B cell (primary cell): ENCODE measurements at regions not wholly inside any gene's neighbourhood (a gene's known extent, or its start where the extent isn't known, plus 50 kb on each side); places are given as distances from the start of the nearest gene placed in this dataset.

Experiments
- ATAC-seq: fragments of 200-7000 bp; cut with Tn5 transposase; one replicate; pipeline ENCODE4 v1.10.0; 2021; ENCODE audit warnings: low read depth, mild to moderate bottlenecking, moderate number of reproducible peaks, moderate library complexity
- CTCF ChIA-PET: fragments of 350-600 bp; sonication (Branson Sonifier 250); formaldehyde crosslinking; loops from one replicate; lab custom pipeline; 2021; ENCODE audit warnings: antibody characterized with exemption, inconsistent platforms; lab: Charles Lee
- POLR2A ChIA-PET: fragments of 350-600 bp; sonication (Branson Sonifier 250); formaldehyde crosslinking; loops from one replicate; lab custom pipeline; 2021; ENCODE audit warnings: antibody characterized with exemption; lab: Charles Lee
- DNase-seq: peaks from one replicate; pipeline ENCODE4 v3.0.0; 2013
- H2AFZ ChIP-seq: 2 replicates; pipeline ENCODE4 v1.6.1; 2012; ENCODE audit warnings: mild to moderate bottlenecking, low read depth, low read length; ENCODE audit not compliant: insufficient read depth, poor library complexity, severe bottlenecking
- H3K27ac ChIP-seq, 2 donors: 1 replicate in 1 of 2; 2 replicates in 1 of 2; pipeline ENCODE4 v1.5.1; 2012 to 2013; ENCODE audit warnings: low read length in 2 of 2, mild to moderate bottlenecking in 2 of 2, moderate library complexity in 1 of 2
- H3K27me3 ChIP-seq, 4 experiments: fragments of 200-600 bp in 1 of 4; sonication (generic) in 1 of 4; replicated peaks in 1 of 4; 1 replicate in 2 of 4; 2 replicates in 2 of 4; pipeline versions ENCODE4 v1.6.1 to v1.7.0; 2013 to 2016; ENCODE audit warnings: low read length in 3 of 4, mild to moderate bottlenecking in 2 of 4, mixed read lengths in 1 of 4, moderate library complexity in 1 of 4; ENCODE audit not compliant: insufficient read depth in 4 of 4, control insufficient read depth in 3 of 4; ENCODE audit errors: control extremely low read depth in 1 of 4
- H3K36me3 ChIP-seq, 2 experiments: replicated peaks in 1 of 2; 1 replicate in 1 of 2; 2 replicates in 1 of 2; pipeline versions ENCODE4 v1.6.1 to v1.7.1; 2013; ENCODE audit warnings: low read length in 1 of 2; ENCODE audit not compliant: insufficient read depth in 2 of 2, control insufficient read depth in 1 of 2; ENCODE audit errors: control extremely low read depth in 1 of 2, extremely low read depth in 1 of 2
- H3K4me1 ChIP-seq, 2 donors: fragments of 200-600 bp in 1 of 2; sonication (generic) in 1 of 2; 1 replicate in 1 of 2; 2 replicates in 1 of 2; pipeline versions ENCODE4 v1.5.1 to v1.6.1; 2013 to 2017; ENCODE audit warnings: low read length in 2 of 2; ENCODE audit not compliant: control insufficient read depth in 2 of 2, insufficient read depth in 2 of 2
- H3K4me2 ChIP-seq: replicated peaks from 2 replicates; pipeline ENCODE3; 2012; ENCODE audit warnings: mild to moderate bottlenecking, low read depth, low read length; ENCODE audit not compliant: poor library complexity, severe bottlenecking
- H3K4me3 ChIP-seq, 5 experiments: fragments of 200-600 bp in 1 of 5; sonication (generic) in 1 of 5; 1 replicate in 3 of 5; 2 replicates in 2 of 5; pipeline versions ENCODE4 v1.5.1 to v1.7.0; 2011 to 2016; ENCODE audit warnings: low read length in 4 of 5, mild to moderate bottlenecking in 4 of 5, low read depth in 2 of 5, control low read depth in 1 of 5, moderate library complexity in 1 of 5; ENCODE audit not compliant: insufficient read depth in 1 of 5; ENCODE audit errors: control extremely low read depth in 1 of 5, extremely low read depth in 1 of 5
- H3K79me2 ChIP-seq: fragments of 200-600 bp; sonication (generic); one replicate; pipeline ENCODE4 v1.6.0; 2016; ENCODE audit warnings: low read length; ENCODE audit not compliant: control insufficient read depth, insufficient read depth
- H3K9ac ChIP-seq: fragments of 200-600 bp; sonication (generic); 2 replicates; pipeline ENCODE4 v1.6.1; 2017; ENCODE audit warnings: mild to moderate bottlenecking, low read length, moderate library complexity
- H3K9me3 ChIP-seq, 3 donors: one replicate each; pipeline versions ENCODE4 v1.6.1 to v1.7.1; 2013; ENCODE audit warnings: low read length in 2 of 3; ENCODE audit not compliant: control insufficient read depth in 2 of 3, insufficient read depth in 1 of 3; ENCODE audit errors: control extremely low read depth in 1 of 3
- H4K20me1 ChIP-seq: 2 replicates; pipeline ENCODE4 v1.6.0; 2012; ENCODE audit warnings: mild to moderate bottlenecking, low read length; ENCODE audit not compliant: insufficient read depth, control insufficient read depth, poor library complexity, severe bottlenecking
- H3K27ac Mint-ChIP-seq: one replicate; pipeline ENCODE4 v1.8.0; 2021; ENCODE audit warnings: mixed read lengths
- H3K27me3 Mint-ChIP-seq: one replicate; pipeline ENCODE4 v1.8.0; 2021; ENCODE audit warnings: mixed read lengths
- H3K4me1 Mint-ChIP-seq: one replicate; pipeline ENCODE4 v1.8.0; 2021; ENCODE audit warnings: mixed read lengths
- H3K4me3 Mint-ChIP-seq: one replicate; pipeline ENCODE4 v1.8.0; 2021; ENCODE audit warnings: mixed read lengths
- H3K9me3 Mint-ChIP-seq: one replicate; pipeline ENCODE4 v1.8.0; 2022; ENCODE audit warnings: mixed read lengths; ENCODE audit not compliant: insufficient read depth
- EZH2 ChIP-seq: IDR thresholded peaks from 2 replicates; pipeline ENCODE4 v1.6.1; 2012; ENCODE audit warnings: borderline replicate concordance, low read depth, mild to moderate bottlenecking, moderate library complexity, low read length; ENCODE audit not compliant: insufficient read depth, poor library complexity, severe bottlenecking
- WGBS: methylation state at CpG from one replicate; pipeline ENCODE4 v1.1.5; 2013; ENCODE audit warnings: missing lambda C conversion rate; ENCODE audit not compliant: insufficient coverage; 5-methylcytosine and 5-hydroxymethylcytosine counted together
- intact Hi-C: fragments of 100-400 bp; cut with micrococcal nuclease; formaldehyde crosslinking; loops from one replicate; pipeline ENCODE4 v1.10.0; 2022
- TF ChIP-seq, protein P1 (sequence below): fragments of 200-600 bp; IDR thresholded peaks from one replicate; pipeline ENCODE4 v1.8.0; 2022; ENCODE audit warnings: antibody characterized with exemption, mild to moderate bottlenecking

DNA sequence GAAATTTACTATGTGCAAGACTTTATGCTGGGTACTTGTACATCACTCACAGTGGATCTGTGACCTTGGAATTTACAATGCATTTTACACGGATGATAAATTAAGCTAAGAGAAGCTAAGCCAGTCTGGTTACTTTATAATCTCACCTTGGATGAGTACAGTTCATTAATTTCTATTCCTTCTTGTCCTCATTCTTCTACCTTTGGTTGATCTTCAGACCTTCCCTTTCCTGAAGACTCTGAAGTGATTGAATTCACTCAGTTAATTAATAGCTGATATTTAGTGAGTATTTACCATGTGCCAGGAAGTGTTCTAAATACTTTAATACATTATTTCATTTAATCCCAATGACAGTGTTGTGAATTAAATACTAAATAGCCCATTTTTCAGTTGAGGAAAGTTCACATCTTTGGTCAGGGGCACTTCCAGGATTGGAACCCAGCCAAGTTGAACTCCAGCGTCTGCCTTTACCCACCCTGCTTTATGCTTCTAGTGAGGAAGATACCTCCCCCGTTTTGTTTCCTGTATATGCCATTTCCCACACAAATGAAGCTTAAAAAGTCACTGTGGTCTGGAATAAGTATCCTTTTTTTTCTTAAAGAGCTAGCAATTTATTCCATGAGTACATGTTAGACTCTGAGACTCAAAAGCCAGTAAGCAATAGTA lies 146.6 kb downstream of the TLR5 start:
- no peaks in the 10 kb centered on the region for H3K9me3 ChIP-seq
- H3K27ac Mint-ChIP-seq, result no peak overlapping the region
- H3K27me3 Mint-ChIP-seq, result no peaks in the 10 kb centered on the region
- ChIA-PET POLR2A (no interaction called here), CTCF (no interaction called here)
- no peak overlapping the region for H3K4me3 Mint-ChIP-seq
- no peak overlapping the region for H2AFZ ChIP-seq
- H3K4me1 ChIP-seq, result no peaks in the 10 kb centered on the region
- H3K4me2 ChIP-seq, result no peak overlapping the region
- intact Hi-C loops, result no loop called here
- H3K27ac ChIP-seq, result no peak overlapping the region
- DNase-seq, result no peak
- H3K36me3 ChIP-seq, result peaks cover 0 to 31% of the 10 kb centered on the region in 2 experiments
- no peaks in the 10 kb centered on the region for H3K79me2 ChIP-seq
- no peak overlapping the region for H3K9ac ChIP-seq
- no peaks in the 10 kb centered on the region for H3K9me3 Mint-ChIP-seq
- H3K27me3 ChIP-seq, result no peaks in the 10 kb centered on the region
- no peak overlapping the region for H3K4me3 ChIP-seq
- WGBS, result 8% methylated on average over 2 of the region's 3 CpGs
- ATAC-seq, result no peak
- no peak for TF ChIP-seq EZH2
- TF ChIP-seq, protein P1, sequence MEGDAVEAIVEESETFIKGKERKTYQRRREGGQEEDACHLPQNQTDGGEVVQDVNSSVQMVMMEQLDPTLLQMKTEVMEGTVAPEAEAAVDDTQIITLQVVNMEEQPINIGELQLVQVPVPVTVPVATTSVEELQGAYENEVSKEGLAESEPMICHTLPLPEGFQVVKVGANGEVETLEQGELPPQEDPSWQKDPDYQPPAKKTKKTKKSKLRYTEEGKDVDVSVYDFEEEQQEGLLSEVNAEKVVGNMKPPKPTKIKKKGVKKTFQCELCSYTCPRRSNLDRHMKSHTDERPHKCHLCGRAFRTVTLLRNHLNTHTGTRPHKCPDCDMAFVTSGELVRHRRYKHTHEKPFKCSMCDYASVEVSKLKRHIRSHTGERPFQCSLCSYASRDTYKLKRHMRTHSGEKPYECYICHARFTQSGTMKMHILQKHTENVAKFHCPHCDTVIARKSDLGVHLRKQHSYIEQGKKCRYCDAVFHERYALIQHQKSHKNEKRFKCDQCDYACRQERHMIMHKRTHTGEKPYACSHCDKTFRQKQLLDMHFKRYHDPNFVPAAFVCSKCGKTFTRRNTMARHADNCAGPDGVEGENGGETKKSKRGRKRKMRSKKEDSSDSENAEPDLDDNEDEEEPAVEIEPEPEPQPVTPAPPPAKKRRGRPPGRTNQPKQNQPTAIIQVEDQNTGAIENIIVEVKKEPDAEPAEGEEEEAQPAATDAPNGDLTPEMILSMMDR, result no peak
- H4K20me1 ChIP-seq, result no peaks in the 10 kb centered on the region
- peaks cover 1% of the 10 kb centered on the region for H3K4me1 Mint-ChIP-seq

DNA sequence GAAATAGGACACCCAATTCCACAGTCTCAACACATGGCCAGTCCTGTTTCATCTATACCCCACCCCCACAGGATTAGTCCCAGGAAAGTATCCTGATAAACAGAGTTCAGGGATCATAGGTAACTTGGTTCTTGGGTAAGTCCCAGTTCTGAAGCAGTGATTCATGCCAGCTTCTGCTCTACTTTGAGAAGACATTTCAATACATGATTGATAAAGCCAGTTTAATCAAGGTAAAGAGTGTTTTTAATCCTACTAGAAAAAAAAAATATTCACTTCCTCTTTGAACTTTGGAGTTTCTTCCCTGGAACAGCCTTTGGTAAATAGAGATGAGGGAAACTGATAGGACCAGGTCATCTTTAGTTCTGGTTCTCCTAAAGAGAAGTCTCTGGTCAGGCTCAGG lies 142.4 kb downstream of the TLR5 start:
- ChIA-PET POLR2A (no interaction called here), CTCF (no interaction called here)
- no peak for DNase-seq
- Mint-ChIP-seq H3K4me1 (peaks cover under 1% of the 10 kb centered on the region), H3K27ac (no peak overlapping the region), H3K9me3 (no peaks in the 10 kb centered on the region), H3K27me3 (no peaks in the 10 kb centered on the region), H3K4me3 (no peak overlapping the region)
- Histone ChIP-seq H3K4me2 (no peak overlapping the region), H3K27ac (no peak overlapping the region), H3K36me3 (peaks cover 1 to 26% of the 10 kb centered on the region in 2 experiments), H3K9me3 (no peaks in the 10 kb centered on the region), H3K27me3 (no peaks in the 10 kb centered on the region), H3K4me3 (no peak overlapping the region), H2AFZ (no peak overlapping the region), H3K4me1 (no peaks in the 10 kb centered on the region), H4K20me1 (no peaks in the 10 kb centered on the region), H3K79me2 (no peaks in the 10 kb centered on the region), H3K9ac (no peak overlapping the region)
- no peak for ATAC-seq
- intact Hi-C loops, result no loop called here
- TF ChIP-seq EZH2, result no peak
- TF ChIP-seq, protein P1, result no peak
